ENCODE measurements at regions not wholly inside any gene's neighbourhood (a gene's known extent, or its start where the extent isn't known, plus 50 kb on each side); places are given as distances from the start of the nearest gene placed in this dataset.

GRCh38 chr7:106566196-106566595 lies 94.8 kb downstream of the CCDC71L start:
- no peaks in the 10 kb centered on the region for H3K4me1 ChIP-seq
- H3K9me3 ChIP-seq = no peaks in the 10 kb centered on the region
- no peak overlapping the region for H3K4me3 Mint-ChIP-seq (ENCODE audit: unreplicated experiment)
- CTCF ChIA-PET = no interaction called here
- no peak overlapping the region for H3K4me3 ChIP-seq (ENCODE audit: low read depth, low read length)
- H3K4me1 Mint-ChIP-seq (ENCODE audit: low read depth, unreplicated experiment) = peaks cover 6% of the 10 kb centered on the region
- H3K27me3 ChIP-seq (replicated peaks; ENCODE audit: control insufficient read depth, insufficient read depth, low read length) = no peaks in the 10 kb centered on the region
- intact Hi-C loops (cut with micrococcal nuclease; ENCODE audit: unreplicated experiment) = no loop called here
- H3K36me3 Mint-ChIP-seq (ENCODE audit: insufficient read depth, unreplicated experiment) = no peaks in the 10 kb centered on the region
- BruUV-seq (replicated peaks) = no TSS peak
- DNase-seq = no peak
- H3K27me3 Mint-ChIP-seq (ENCODE audit: insufficient read depth, unreplicated experiment) = peaks cover 3% of the 10 kb centered on the region
- H3K36me3 ChIP-seq (ENCODE audit: control insufficient read depth, insufficient read depth, low read length) = no peaks in the 10 kb centered on the region
- H3K27ac Mint-ChIP-seq (ENCODE audit: unreplicated experiment) = no peak overlapping the region
- no peak for TF ChIP-seq CTCF (IDR thresholded peaks at IDR 0.05; ENCODE audit: insufficient read depth in 1 of 2, low read depth in 1 of 2, low read length in 1 of 2, severe bottlenecking in 1 of 2, unreplicated experiment in 1 of 2)
- POLR2A ChIA-PET = no interaction called here
- H3K9me3 Mint-ChIP-seq (ENCODE audit: unreplicated experiment) = peaks cover 32% of the 10 kb centered on the region

- Mint-ChIP-seq H3K4me3 (ENCODE audit: unreplicated experiment) (no peak overlapping the region), H3K27ac (ENCODE audit: unreplicated experiment) (no peak overlapping the region), H3K9me3 (ENCODE audit: unreplicated experiment) (peaks cover 32% of the 10 kb centered on the region), H3K4me1 (ENCODE audit: low read depth, unreplicated experiment) (peaks cover 6% of the 10 kb centered on the region), H3K27me3 (ENCODE audit: insufficient read depth, unreplicated experiment) (peaks cover 3% of the 10 kb centered on the region), H3K36me3 (ENCODE audit: insufficient read depth, unreplicated experiment) (no peaks in the 10 kb centered on the region)
- no peak overlapping the region for H3K4me3 ChIP-seq (ENCODE audit: low read depth, low read length)
- DNase-seq = no peak
- ChIA-PET CTCF (no interaction called here), POLR2A (no interaction called here)
- BruUV-seq (replicated peaks) = no TSS peak
- no peaks in the 10 kb centered on the region for H3K27me3 ChIP-seq (replicated peaks; ENCODE audit: control insufficient read depth, insufficient read depth, low read length)
- no peaks in the 10 kb centered on the region for H3K36me3 ChIP-seq (ENCODE audit: control insufficient read depth, insufficient read depth, low read length)
- intact Hi-C loops (cut with micrococcal nuclease; ENCODE audit: unreplicated experiment) = no loop called here
- TF ChIP-seq CTCF (IDR thresholded peaks at IDR 0.05; ENCODE audit: insufficient read depth in 1 of 2, low read depth in 1 of 2, low read length in 1 of 2, severe bottlenecking in 1 of 2, unreplicated experiment in 1 of 2) = no peak
- H3K9me3 ChIP-seq = no peaks in the 10 kb centered on the region
- no peaks in the 10 kb centered on the region for H3K4me1 ChIP-seq
These were observed 95.5 kb downstream of the CCDC71L start for GRCh38 chr7:106565428-106565827.

GRCh38 chr7:106563466-106564150 lies 97.3 kb downstream of the CCDC71L start:
- intact Hi-C loops (cut with micrococcal nuclease; ENCODE audit: unreplicated experiment) = no loop called here
- no peaks in the 10 kb centered on the region for H3K36me3 Mint-ChIP-seq (ENCODE audit: insufficient read depth, unreplicated experiment)
- TF ChIP-seq CTCF (IDR thresholded peaks at IDR 0.05; ENCODE audit: insufficient read depth in 1 of 2, low read depth in 1 of 2, low read length in 1 of 2, severe bottlenecking in 1 of 2, unreplicated experiment in 1 of 2) = no peak
- peaks cover 23% of the 10 kb centered on the region for H3K9me3 Mint-ChIP-seq (ENCODE audit: unreplicated experiment)
- no peak overlapping the region for H3K27ac Mint-ChIP-seq (ENCODE audit: unreplicated experiment)
- CTCF ChIA-PET = no interaction called here
- no peaks in the 10 kb centered on the region for H3K27me3 ChIP-seq (replicated peaks; ENCODE audit: control insufficient read depth, insufficient read depth, low read length)
- H3K27me3 Mint-ChIP-seq (ENCODE audit: insufficient read depth, unreplicated experiment) = peaks cover 6% of the 10 kb centered on the region
- no TSS peak for BruUV-seq (replicated peaks)
- H3K4me3 Mint-ChIP-seq (ENCODE audit: unreplicated experiment) = no peak overlapping the region
- H3K36me3 ChIP-seq (ENCODE audit: control insufficient read depth, insufficient read depth, low read length) = no peaks in the 10 kb centered on the region
- no peak for DNase-seq
- H3K4me3 ChIP-seq (ENCODE audit: low read depth, low read length) = no peak overlapping the region
- no peaks in the 10 kb centered on the region for H3K4me1 ChIP-seq
- H3K9me3 ChIP-seq = no peaks in the 10 kb centered on the region
- POLR2A ChIA-PET = no interaction called here
- no peaks in the 10 kb centered on the region for H3K4me1 Mint-ChIP-seq (ENCODE audit: low read depth, unreplicated experiment)

Measured in Caco-2 (cell line).